ENCODE measurements at regions not wholly inside any gene's neighbourhood (a gene's known extent, or its start where the extent isn't known, plus 50 kb on each side); places are given as distances from the start of the nearest gene placed in this dataset.

DNA sequence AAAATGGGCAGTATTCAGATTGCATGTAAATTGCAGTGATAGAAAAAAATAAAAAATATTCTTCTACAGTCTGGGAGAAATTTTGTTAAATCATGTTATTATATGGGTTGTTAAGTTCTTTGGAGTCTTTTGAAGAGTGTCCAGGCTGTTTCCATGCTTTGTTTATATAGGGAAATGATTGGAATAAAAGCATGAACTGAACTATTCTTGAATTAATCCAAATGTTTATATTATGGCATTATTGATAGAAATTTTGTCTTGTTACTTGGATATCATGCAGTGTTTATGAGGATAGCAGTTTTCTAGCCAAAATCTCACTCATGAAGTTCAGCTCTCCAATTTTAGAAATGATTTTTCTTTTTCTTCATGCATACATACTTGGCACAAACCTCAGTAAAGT lies 108.2 kb upstream of the NAV3 start:
- no peak for DNase-seq (ENCODE audit: low spot score)

DNA sequence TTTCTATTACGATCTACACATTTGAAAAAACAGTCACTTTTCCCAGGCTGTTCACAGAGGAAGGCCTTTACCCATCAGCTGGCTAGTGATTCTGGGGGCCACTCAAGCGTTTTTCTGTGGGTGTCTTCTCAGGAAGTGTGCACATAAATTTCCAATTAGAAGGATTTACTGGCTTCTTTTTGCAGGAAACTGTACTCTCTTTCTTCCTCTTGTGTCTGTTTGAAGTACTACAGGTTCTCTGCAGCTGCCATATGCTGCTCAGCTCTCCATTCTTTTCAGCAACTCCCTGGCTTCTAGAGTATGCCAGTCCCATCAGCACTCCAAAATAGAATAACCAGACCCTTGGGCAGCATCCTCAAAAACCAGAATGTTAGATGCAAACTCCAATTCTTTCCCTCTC lies 110.4 kb upstream of the NAV3 start:
- no peak for DNase-seq (ENCODE audit: low spot score)

DNA sequence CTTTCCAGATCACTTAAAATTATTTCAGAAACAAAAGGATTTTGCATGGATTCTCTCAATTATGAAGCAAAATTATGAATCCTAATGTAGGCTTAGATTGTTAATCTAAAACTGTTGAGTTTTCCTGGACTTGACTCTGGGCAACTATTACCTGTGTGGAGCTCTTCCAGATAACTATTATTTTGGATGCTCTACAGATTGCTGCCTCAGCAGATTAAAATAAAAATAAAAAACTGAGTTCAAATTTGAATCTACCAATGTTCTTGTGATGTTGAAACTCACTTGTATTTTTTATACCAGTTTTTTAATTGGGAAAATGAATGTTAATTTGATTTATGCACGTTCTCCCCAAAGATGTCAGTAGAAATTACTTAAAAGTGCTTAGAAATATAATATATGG lies 120.5 kb upstream of the NAV3 start:
- no peak for DNase-seq (ENCODE audit: low spot score)

DNA sequence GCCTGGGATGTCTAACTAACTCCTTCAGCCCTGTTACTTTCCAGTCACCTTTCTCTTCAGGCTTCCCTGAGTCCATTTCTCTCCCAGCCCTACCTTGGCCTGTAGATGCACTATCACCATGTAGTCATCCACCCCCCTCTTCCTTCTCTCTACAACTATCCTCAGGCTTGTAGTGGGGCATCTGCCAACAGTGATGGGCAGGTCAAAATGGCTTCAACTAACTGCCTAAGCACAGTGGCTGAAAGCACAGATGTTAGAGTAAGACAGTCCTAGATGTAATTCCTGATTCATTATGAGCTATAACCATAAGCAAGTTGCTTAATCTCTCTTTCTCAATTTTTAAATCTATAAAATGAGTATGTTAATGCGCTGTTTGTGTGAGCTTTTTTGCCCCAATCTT lies 133.6 kb upstream of the NAV3 start:
- no peak for DNase-seq (ENCODE audit: low spot score)

DNA sequence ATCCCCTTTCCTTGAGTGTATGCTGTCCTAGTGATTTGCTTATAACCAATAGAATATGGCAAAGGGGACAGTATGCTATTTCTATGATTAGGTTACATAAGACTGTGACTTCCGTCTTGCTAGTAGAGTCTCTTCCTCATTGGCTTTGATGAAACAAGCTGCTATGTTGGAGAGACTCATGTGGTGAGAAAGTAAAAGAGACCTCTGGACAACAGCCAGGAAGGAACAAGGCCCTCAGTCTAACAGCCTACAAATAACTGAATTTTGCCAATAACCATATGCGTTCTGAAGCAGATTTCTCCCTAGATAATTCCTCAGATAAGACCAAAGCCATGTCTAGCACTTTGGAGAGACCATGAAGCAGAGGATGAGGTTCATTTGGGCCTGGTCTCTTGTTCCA lies 134.5 kb upstream of the NAV3 start:
- DNase-seq (ENCODE audit: low spot score), result no peak

DNA sequence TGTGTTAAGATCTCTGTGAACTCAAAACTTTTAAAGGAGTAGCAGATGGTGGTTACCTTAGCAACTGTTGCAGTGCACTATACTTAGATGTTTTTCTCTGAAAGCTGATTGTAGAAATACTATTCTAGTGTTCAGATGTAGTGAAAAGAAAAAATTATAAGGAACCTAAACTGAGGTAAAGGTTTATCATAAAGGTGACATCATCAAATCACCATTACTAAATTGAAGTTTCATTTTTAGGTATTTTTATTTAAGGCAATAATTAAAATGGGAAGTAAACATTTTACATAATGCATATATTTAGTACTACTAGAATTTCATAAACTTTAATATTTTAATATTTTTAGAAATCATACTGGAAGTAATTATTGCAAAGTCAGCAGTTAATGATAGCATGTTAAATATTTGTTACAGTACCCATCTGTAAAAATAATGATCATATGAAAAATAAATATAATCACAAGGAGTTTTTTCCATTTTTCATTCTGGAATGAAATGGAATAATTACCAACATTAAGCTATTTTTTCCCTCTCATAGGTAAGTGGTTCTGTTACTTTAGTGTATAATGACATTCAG lies 141.1 kb upstream of the NAV3 start:
- no peak for DNase-seq (ENCODE audit: low spot score)

DNA sequence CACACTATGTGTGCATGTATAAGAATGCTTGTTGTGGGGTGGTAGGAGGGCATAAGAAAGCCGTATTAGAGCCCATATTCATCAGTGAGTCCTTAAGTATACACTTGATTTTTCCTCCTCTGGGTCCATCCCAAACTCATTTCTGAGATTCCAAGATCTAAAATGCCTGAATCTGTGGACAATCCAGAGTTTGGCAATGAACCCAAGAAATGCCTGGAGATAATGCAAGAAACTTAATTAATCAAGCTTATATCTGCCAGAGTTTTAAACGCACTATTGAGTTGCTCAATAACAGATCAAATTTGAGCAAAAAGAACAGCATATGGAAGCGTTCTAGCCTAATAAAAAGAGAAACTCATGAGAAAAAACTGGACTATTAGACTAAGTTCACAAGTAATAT lies 143.4 kb upstream of the NAV3 start:
- no peak for DNase-seq (ENCODE audit: low spot score)

DNA sequence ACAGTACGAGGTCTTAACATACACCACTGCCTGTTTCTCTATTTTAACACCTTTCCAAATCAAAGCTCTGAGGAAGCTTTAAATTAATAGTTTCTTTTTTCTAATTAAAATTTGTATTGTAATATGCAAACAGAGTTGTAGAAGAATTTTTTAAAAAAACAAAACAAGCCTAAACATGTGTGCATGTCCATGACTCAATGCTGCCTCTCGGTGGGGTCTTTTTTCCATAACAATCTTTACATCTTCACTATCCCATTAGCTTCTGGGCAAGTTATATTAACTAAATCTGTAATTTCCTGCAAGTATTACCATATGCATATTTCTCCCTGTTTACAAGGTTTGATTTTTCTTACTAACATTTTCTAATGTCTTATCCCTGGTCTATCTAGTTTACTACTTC lies 143.9 kb upstream of the NAV3 start:
- peak; percentile 21 for DNase-seq (ENCODE audit: low spot score)

DNA sequence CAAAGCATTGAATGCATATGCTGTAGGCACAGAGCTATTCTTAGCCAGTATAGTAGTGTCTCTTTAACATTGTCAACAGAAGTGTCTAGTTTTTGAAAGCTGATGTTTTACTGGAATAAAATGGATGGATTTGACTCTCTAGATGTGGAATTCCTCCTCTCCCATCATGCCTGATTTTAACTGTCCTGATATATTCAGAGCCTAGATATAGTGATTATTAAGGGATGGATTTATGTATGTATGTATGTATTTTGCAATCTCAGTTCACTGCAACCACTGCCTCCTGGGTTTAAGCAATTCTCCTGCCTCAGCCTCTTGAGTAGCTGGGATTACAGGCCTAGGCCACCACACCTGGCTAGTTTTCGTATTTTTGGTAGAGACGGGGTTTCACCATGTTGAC lies 144.8 kb upstream of the NAV3 start:
- no peak for DNase-seq (ENCODE audit: low spot score)

DNA sequence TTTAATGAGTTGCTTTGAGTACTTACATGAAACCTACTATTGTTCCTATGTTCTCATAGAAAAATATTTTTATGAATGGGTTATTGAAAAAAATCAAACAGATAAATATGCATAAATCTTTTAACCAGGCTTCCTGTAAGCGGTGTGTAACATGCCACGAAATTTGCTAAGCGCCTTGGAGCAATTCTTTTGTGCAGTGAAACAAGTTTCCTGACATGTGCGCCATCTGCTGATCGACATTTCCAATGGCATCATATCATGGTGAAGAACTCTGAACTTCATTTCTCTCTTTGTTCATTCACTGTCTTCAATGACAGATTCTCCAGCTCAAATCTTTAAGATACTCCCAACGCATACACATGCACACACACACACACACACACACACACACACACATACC lies 145.6 kb upstream of the NAV3 start:
- peak; percentile 56 for DNase-seq (ENCODE audit: low spot score)

DNA sequence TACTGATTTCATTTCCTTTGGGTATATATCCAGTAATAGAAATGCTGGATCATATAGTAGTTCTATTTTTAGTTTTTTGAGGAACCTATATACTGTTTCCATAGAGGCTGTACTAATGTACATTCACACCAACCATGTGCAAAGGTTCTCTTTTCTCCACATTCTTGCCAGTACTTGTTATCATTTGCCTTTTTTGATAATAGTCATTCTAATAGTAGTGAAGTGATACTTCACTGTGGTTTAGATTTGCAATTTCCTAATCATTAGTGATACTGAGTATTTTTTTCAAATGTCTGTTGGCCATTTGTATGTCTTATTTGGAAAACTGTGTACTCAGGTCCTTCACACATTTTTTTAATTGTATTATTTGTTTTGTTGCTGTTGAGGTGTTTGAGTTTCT lies 148.2 kb upstream of the NAV3 start:
- no peak for DNase-seq (ENCODE audit: low spot score)

DNA sequence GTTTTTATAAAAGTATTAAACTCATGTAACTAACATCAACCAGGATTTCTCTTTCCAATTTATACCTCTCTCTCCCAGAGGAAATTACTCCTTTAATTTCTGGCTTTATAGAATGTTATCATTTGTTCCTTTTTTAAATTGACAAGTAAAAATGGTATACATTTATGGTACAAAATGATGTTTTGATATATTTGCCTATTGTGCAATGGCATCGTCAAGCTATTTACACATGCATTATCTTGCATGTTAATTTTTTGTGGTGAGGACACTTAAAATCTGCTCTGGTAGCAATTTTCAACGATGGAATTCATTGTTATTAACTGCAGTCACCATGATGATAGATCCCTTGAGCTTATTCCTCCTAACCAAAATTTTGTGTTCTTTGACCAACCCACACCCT lies 149.0 kb upstream of the NAV3 start:
- no peak for DNase-seq (ENCODE audit: low spot score)

DNA sequence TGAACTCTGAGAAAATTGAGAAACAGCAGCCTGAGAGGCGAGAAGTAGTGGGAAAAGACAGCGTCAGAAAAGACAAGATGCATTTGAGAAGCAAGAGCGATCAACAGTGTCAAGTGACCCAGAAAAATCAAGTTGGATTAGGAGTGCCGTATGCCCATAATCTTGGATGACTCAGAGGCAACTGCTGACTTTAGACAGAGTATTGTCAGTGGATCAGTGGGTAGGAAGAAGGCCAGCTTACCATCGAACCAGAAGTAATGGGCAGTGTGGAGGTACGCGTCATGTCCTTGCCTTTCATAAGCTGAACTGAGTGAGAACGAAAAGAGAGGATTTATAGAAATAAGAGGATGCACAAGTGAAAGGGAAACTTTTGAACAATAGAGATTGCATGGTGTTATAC lies 151.0 kb upstream of the NAV3 start:
- DNase-seq (ENCODE audit: low spot score), result no peak

DNA sequence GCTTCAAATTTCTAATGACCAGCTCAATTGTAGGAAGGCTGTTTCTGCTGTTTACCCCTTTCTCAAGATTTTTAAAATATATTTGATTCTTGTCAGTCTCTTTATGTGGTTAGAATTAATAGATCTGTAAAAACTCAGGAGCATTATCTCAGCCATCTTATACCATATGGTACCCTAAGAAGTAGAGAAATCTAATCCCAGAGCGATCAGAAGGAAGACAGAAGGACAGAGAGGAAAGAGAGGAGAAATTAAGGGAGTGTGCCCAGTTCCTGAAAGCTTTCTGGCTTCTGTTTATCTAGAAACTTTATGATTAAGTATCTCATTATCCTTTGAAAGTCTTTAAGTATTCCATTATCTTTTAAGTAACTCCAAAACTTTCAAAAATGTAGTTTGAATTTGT lies 152.1 kb upstream of the NAV3 start:
- no peak for DNase-seq (ENCODE audit: low spot score)

DNA sequence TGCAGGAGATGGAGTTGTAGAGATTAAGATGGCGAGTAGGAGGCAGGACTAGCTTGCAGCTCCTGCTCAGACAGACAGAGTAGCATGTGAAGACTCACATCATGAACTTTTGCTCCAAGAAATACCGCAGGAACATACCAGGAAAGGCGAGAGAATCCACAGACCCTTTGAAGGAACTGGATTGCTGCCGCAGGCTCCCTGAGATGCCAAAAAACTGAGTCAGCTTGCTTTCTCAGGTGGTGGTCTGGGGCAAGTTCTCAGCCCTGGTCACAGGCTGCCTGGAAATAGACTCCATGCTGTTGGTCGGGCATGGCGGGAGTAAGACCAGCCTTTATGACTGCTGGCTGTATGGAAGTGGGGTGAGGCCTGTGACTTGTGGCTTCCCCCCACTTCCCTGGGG lies 163.6 kb upstream of the NAV3 start:
- DNase-seq (ENCODE audit: low spot score), result no peak

DNA sequence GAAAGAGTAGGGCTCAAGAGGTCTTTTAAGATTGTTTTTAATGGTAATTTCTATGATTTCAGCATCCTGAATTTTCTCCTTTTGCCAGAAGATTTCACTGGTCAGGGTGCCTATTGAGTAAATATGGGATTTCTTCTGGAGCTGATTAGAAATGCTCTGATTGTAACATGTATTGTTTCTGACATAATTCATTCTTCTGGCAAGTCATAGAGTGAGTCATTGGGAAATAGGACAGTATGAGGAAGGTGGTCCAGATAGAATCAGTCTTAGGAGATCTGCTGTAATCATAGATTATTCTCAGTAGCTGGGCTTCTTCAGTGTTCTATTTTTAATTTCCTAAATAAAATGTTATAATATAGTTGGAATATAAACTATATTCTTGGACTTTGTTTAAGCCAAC lies 182.0 kb upstream of the NAV3 start:
- DNase-seq (ENCODE audit: low spot score), result no peak

DNA sequence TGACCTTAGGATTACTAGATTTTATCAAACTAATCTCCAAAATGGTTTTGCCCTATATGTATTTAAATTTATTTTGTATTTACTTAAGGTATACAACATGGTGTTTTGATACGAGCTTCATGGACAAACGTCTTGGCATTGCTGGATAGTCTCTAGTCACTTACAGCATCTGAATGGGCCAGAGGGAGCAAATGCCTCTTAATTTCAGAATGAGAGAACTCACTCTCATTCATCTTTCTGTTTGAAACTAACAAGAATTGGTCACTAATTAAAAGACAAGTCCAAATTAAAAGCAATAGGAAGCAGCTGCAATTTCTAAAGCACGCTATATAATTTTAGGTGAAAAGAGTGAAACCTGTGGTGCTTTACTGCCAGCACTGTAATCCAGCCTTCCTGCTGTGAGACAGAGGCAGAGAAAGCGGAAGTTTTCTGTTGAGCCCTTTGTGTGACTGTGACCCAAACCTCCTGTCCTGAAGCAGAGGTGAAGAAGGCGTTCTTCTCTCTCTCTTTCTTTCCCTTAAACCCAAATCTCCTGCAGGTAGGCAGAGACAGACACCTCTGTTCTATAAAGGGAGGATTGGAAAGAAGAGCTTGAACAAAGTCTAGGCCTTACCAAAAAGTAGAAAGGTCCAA lies 184.6 kb upstream of the NAV3 start:
- DNase-seq (ENCODE audit: low spot score), result no peak

DNA sequence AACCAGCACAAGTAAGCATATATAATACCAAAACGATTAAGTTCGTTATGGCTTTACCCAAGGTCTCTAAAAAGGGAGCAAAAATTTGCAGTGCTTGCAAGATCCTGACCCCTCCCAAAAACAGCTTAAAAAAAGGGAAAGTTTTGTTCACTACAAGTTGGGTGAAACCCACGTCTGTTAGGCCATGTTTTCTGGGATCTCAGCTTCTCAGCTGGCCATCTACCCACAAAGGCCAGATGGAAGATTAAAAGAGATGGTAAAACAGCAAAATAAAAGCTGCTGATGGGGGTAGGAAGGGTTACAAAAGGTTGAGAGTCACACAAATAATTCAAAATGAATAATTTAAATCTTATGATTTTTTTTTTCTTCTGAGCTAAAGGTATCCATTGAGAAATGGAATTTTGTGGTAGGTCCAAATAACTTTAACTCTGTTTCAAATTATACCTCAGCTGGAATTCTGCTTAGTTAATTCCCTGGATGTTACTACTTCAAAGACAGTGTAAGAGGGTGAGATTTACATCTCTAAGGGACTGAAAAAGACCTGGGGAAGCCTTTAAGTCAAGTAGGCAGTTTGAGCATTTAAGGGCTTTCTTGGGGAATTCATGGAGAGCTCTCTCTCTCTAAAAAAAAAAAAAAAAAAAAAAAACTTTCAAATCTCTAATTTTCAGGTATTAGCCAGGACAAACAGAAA lies 185.6 kb upstream of the NAV3 start:
- no peak for DNase-seq (ENCODE audit: low spot score)

DNA sequence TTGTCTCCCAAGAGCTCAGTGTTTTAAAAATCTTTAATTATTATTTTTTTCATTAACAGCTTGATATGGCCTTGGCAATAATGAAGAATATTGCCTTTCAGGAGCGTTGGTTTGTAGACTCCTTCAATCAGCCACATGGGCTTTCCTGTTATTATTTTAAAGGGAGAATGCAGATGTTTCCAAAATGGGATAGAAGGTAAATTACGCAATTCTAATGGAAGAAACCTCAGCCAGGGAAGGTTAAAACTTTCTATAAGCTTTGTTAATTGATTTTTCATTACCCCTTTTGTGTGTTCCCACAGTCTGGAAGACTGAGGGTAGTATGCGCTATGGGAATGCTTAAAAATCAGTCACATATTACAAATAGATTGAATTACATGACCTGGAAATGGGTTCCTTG lies 188.4 kb upstream of the NAV3 start:
- DNase-seq (ENCODE audit: low spot score), result no peak

DNA sequence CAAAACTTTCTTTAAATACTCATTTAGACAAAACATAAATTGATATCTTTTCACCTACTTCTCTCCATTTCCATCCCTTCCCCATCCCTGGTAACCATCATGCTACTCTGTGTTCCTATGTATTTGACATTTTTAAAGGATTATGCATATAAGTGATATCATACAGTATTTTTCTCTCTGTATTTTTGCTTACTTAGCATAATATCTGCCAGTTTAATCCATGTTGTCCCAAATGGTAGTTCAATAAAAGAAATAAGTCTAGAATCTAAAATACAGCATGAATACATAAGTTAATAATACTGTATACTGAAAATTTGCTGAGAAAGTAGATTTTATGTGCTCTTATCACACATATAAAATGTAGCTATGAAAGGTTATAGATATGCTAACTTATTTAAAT lies 190.3 kb upstream of the NAV3 start:
- no peak for DNase-seq (ENCODE audit: low spot score)

DNA sequence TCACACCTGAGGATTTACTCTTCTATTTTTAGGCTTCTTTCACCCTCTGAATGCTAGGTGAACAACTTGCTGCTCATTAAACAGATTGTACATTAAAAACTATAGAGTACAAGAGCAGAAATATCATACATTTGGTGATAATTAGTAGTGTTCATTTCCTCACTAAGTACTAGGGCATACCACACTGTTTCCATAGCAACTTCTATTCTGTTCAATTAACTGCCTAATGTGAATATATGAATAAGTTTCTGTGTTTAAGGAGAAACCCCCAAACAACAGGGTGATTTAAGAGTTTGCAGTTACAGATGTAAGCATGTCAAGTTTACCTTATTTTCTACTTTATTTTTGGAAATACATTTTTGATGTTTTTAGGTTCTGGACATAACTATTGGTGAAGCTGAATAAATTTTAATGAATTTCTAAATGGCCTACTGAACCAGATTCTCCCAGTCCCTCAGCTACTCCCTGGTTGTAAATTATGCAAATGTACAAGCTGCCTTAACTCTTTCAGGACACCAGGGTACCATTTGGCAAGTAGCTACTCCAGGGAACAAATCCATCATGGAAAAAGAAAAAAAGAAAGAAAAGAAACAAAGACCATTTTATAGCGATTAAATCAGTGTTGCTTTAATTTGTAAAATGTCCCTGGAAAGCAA lies 199.8 kb upstream of the NAV3 start:
- DNase-seq (ENCODE audit: low spot score), result no peak

DNA sequence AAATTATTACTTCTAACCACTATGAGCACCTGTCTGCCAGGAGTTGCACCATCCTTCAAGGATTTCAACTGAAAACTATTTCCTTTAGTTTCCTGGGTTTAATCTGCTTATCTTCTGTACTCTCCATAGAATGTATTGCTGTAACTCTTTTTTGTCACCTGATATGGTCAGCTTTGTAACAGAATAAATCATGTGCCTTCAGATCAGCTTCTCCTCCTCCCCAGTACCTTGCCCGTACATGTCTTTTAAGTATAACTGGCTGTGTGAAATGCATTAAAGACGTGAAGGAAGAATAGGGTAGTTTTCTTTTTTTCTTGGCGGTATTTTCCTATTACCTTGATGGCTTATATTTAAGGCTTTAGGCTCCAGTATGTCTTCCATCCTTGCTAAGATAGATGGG lies 200.3 kb upstream of the NAV3 start:
- no peak for DNase-seq (ENCODE audit: low spot score)

DNA sequence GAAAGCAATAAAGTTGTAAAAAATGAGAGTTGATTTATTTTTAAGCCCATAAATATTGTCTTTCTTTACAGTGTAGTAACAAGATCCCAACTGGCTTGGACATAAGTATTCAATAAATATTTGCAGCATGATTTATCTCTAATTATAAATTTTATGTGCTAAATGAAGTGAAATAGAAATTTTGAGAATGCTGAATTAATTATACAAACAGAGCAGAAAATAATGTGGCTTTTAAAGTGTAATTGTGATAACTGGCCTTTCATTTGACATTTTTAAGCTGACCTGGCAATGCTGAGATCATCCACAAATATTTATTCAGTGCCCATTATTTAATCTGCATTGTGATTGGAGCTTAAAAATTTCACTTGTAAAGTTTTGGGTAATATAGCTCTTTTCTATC lies 201.6 kb upstream of the NAV3 start:
- DNase-seq (ENCODE audit: low spot score), result no peak

DNA sequence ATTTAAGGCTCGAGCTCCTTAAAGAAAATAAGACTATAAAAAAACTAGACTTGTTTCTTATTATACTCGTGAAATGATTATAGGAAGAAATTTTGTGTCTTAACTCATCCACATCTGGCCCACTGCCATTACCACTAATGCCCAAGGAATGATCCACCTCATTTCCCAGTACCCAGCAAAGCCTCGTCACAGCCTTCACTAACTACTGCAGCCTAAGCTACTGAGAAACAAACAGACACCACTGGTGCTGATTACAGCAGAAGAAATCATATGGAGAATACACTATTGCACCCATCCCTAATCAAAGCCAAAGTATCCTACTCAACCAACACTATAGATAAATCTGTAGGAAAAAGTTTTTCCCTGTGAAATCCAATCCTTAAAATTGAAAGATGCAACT lies 205.3 kb upstream of the NAV3 start:
- no peak for DNase-seq (ENCODE audit: low spot score)
